GM11168 (cell line): ENCODE measurements at regions not wholly inside any gene's neighbourhood (a gene's known extent, or its start where the extent isn't known, plus 50 kb on each side); places are given as distances from the start of the nearest gene placed in this dataset.

Experiments
- in situ Hi-C: fragments of 300-500 bp; cut with MboI; formaldehyde crosslinking; loops from one replicate; pipeline ENCODE4 v1.12.0; 2022; ENCODE audit warnings: low sequenced_read_pairs; ENCODE audit not compliant: unreplicated experiment

GRCh38 chr4:81912376-81913030 is 440.8 kb upstream of the RASGEF1B start:
- in situ Hi-C loops: no loop called here

- in situ Hi-C loops: no loop called here
Measured at GRCh38 chr4:81906905-81907304, 435.2 kb upstream of the RASGEF1B start.

GRCh38 chr4:81905971-81906370 is 434.3 kb upstream of the RASGEF1B start:
- in situ Hi-C loops: no loop called here

- in situ Hi-C loops: no loop called here
Measured at GRCh38 chr4:81904121-81904520, 432.4 kb upstream of the RASGEF1B start.

GRCh38 chr4:81903212-81903611 is 431.5 kb upstream of the RASGEF1B start:
- in situ Hi-C loops: no loop called here

GRCh38 chr4:81898862-81899504 is 427.3 kb upstream of the RASGEF1B start:
- in situ Hi-C loops: no loop called here

- in situ Hi-C loops: no loop called here
Measured at GRCh38 chr4:81896936-81897335, 425.2 kb upstream of the RASGEF1B start.

- in situ Hi-C loops: no loop called here
Measured at GRCh38 chr4:81891005-81891996, 419.6 kb upstream of the RASGEF1B start.

- in situ Hi-C loops: no loop called here
Measured at GRCh38 chr4:81884986-81885385, 413.3 kb upstream of the RASGEF1B start.

GRCh38 chr4:81883530-81884450 is 412.1 kb upstream of the RASGEF1B start:
- in situ Hi-C loops: no loop called here

- in situ Hi-C loops: no loop called here
Measured at GRCh38 chr4:81883004-81883403, 411.3 kb upstream of the RASGEF1B start.

GRCh38 chr4:81881855-81882621 is 410.3 kb upstream of the RASGEF1B start:
- in situ Hi-C loops: no loop called here

GRCh38 chr4:81876106-81876505 is 404.4 kb upstream of the RASGEF1B start:
- in situ Hi-C loops: no loop called here

- in situ Hi-C loops: no loop called here
Measured at GRCh38 chr4:81874661-81875515, 403.2 kb upstream of the RASGEF1B start.

GRCh38 chr4:81870275-81870674 is 398.6 kb upstream of the RASGEF1B start:
- in situ Hi-C loops: no loop called here

GRCh38 chr4:81860111-81860510 is 388.4 kb upstream of the RASGEF1B start:
- in situ Hi-C loops: no loop called here

GRCh38 chr4:81854406-81854805 is 382.7 kb upstream of the RASGEF1B start:
- in situ Hi-C loops: no loop called here

GRCh38 chr4:81852031-81852715 is 380.5 kb upstream of the RASGEF1B start:
- in situ Hi-C loops: no loop called here
